ENCODE measurements at regions not wholly inside any gene's neighbourhood (a gene's known extent, or its start where the extent isn't known, plus 50 kb on each side); places are given as distances from the start of the nearest gene placed in this dataset.
"Not testable (repeated sequence)": the region's sequence is repeated elsewhere in the genome, so short reads cannot be mapped to it uniquely, and the experiment has no call there.

GRCh38 chr3:174442302-174442682, 416.8 kb upstream of the NAALADL2 start:
- 43% methylated on average over 4 of the region's 4 CpGs for WGBS
- no peak overlapping the region for H3K27ac ChIP-seq (ENCODE audit: low read depth)
- no peak overlapping the region for H3K4me3 ChIP-seq (ENCODE audit: low read depth, low read length)

GRCh38 chr3:174444391-174444790, 414.7 kb upstream of the NAALADL2 start:
- DNase-seq (ENCODE audit: extremely low spot score) = no peak
- Histone ChIP-seq H3K36me3 (ENCODE audit: insufficient read depth) (no peaks in the 10 kb centered on the region), H3K4me1 (ENCODE audit: insufficient read depth) (no peaks in the 10 kb centered on the region), H3K27ac (ENCODE audit: low read depth) (no peak overlapping the region), H3K4me3 (ENCODE audit: low read depth, low read length) (no peak overlapping the region)
- WGBS = 91% methylated on average over 3 of the region's 3 CpGs

More at GRCh38 chr3:174442302-174442682, 416.8 kb upstream of the NAALADL2 start:
- peak; percentile 5 for DNase-seq (ENCODE audit: extremely low spot score)
- H3K36me3 ChIP-seq (ENCODE audit: insufficient read depth) = no peaks in the 10 kb centered on the region
- H3K4me1 ChIP-seq (ENCODE audit: insufficient read depth) = no peaks in the 10 kb centered on the region

GRCh38 chr3:174457758-174458157, 401.4 kb upstream of the NAALADL2 start:
- H3K36me3 ChIP-seq (ENCODE audit: insufficient read depth) = no peaks in the 10 kb centered on the region
- no peak overlapping the region for H3K27ac ChIP-seq (ENCODE audit: low read depth)
- H3K4me1 ChIP-seq (ENCODE audit: insufficient read depth) = no peaks in the 10 kb centered on the region
- H3K4me3 ChIP-seq (ENCODE audit: low read depth, low read length) = no peak overlapping the region
- WGBS = 93% methylated on average over 5 of the region's 5 CpGs
- no peak for DNase-seq (ENCODE audit: extremely low spot score)

GRCh38 chr3:174460831-174461230, 398.3 kb upstream of the NAALADL2 start:
- no peak for DNase-seq (ENCODE audit: extremely low spot score)
- WGBS = 47% methylated on average over 1 of the region's 1 CpG
- H3K36me3 ChIP-seq (ENCODE audit: insufficient read depth) = no peaks in the 10 kb centered on the region
- no peak overlapping the region for H3K27ac ChIP-seq (ENCODE audit: low read depth)
- no peaks in the 10 kb centered on the region for H3K4me1 ChIP-seq (ENCODE audit: insufficient read depth)
- H3K4me3 ChIP-seq (ENCODE audit: low read depth, low read length) = no peak overlapping the region

GRCh38 chr3:174462916-174463315, 396.2 kb upstream of the NAALADL2 start:
- no peak overlapping the region for H3K27ac ChIP-seq (ENCODE audit: low read depth)
- H3K4me1 ChIP-seq (ENCODE audit: insufficient read depth) = no peaks in the 10 kb centered on the region
- no peaks in the 10 kb centered on the region for H3K36me3 ChIP-seq (ENCODE audit: insufficient read depth)
- DNase-seq (ENCODE audit: extremely low spot score) = no peak
- no peak overlapping the region for H3K4me3 ChIP-seq (ENCODE audit: low read depth, low read length)

- WGBS = 86% methylated on average over 3 of the region's 3 CpGs
- Histone ChIP-seq H3K27ac (ENCODE audit: low read depth) (no peak overlapping the region), H3K4me1 (ENCODE audit: insufficient read depth) (no peaks in the 10 kb centered on the region), H3K36me3 (ENCODE audit: insufficient read depth) (no peaks in the 10 kb centered on the region), H3K4me3 (ENCODE audit: low read depth, low read length) (no peak overlapping the region)
- DNase-seq (ENCODE audit: extremely low spot score) = no peak
These were observed 394.0 kb upstream of the NAALADL2 start for GRCh38 chr3:174465177-174465576.

- H3K4me1 ChIP-seq (ENCODE audit: insufficient read depth) = no peaks in the 10 kb centered on the region
These were observed 392.6 kb upstream of the NAALADL2 start for GRCh38 chr3:174466471-174467054.

GRCh38 chr3:174477491-174477890, 381.6 kb upstream of the NAALADL2 start:
- H3K4me1 ChIP-seq (ENCODE audit: insufficient read depth) = no peaks in the 10 kb centered on the region
- WGBS = 90% methylated on average over 1 of the region's 1 CpG
- H3K36me3 ChIP-seq (ENCODE audit: insufficient read depth) = no peaks in the 10 kb centered on the region
- no peak for DNase-seq (ENCODE audit: extremely low spot score)
- no peak overlapping the region for H3K4me3 ChIP-seq (ENCODE audit: low read depth, low read length)
- H3K27ac ChIP-seq (ENCODE audit: low read depth) = no peak overlapping the region

More at GRCh38 chr3:174466471-174467054, 392.6 kb upstream of the NAALADL2 start:
- no peak for DNase-seq (ENCODE audit: extremely low spot score)
- WGBS = 59% methylated on average over 4 of the region's 4 CpGs
- Histone ChIP-seq H3K27ac (ENCODE audit: low read depth) (no peak overlapping the region), H3K36me3 (ENCODE audit: insufficient read depth) (no peaks in the 10 kb centered on the region), H3K4me3 (ENCODE audit: low read depth, low read length) (no peak overlapping the region)

- DNase-seq (ENCODE audit: extremely low spot score) = no peak
- 96% methylated on average over 2 of the region's 2 CpGs for WGBS
These were observed 378.4 kb upstream of the NAALADL2 start for GRCh38 chr3:174480767-174481166.

GRCh38 chr3:174482541-174482940, 376.6 kb upstream of the NAALADL2 start:
- no peaks in the 10 kb centered on the region for H3K36me3 ChIP-seq (ENCODE audit: insufficient read depth)
- WGBS = 96% methylated on average over 1 of the region's 1 CpG

More at GRCh38 chr3:174480767-174481166, 378.4 kb upstream of the NAALADL2 start:
- Histone ChIP-seq H3K4me1 (ENCODE audit: insufficient read depth) (no peaks in the 10 kb centered on the region), H3K36me3 (ENCODE audit: insufficient read depth) (no peaks in the 10 kb centered on the region), H3K4me3 (ENCODE audit: low read depth, low read length) (no peak overlapping the region), H3K27ac (ENCODE audit: low read depth) (no peak overlapping the region)

GRCh38 chr3:174483254-174483653, 375.9 kb upstream of the NAALADL2 start:
- H3K36me3 ChIP-seq (ENCODE audit: insufficient read depth) = no peaks in the 10 kb centered on the region
- H3K27ac ChIP-seq (ENCODE audit: low read depth) = no peak overlapping the region
- no peak overlapping the region for H3K4me3 ChIP-seq (ENCODE audit: low read depth, low read length)
- DNase-seq (ENCODE audit: extremely low spot score) = no peak
- no peaks in the 10 kb centered on the region for H3K4me1 ChIP-seq (ENCODE audit: insufficient read depth)
- 44% methylated on average over 1 of the region's 1 CpG for WGBS

More at GRCh38 chr3:174482541-174482940, 376.6 kb upstream of the NAALADL2 start:
- Histone ChIP-seq H3K27ac (ENCODE audit: low read depth) (no peak overlapping the region), H3K4me3 (ENCODE audit: low read depth, low read length) (no peak overlapping the region), H3K4me1 (ENCODE audit: insufficient read depth) (no peaks in the 10 kb centered on the region)
- DNase-seq (ENCODE audit: extremely low spot score) = no peak

- not testable (repeated sequence) for H3K4me1 ChIP-seq (ENCODE audit: insufficient read depth); H3K4me3 ChIP-seq (ENCODE audit: low read depth, low read length); DNase-seq (ENCODE audit: extremely low spot score); H3K36me3 ChIP-seq (ENCODE audit: insufficient read depth); H3K27ac ChIP-seq (ENCODE audit: low read depth)
- WGBS = 56% methylated on average over 6 of the region's 7 CpGs
These were observed 375.3 kb upstream of the NAALADL2 start for GRCh38 chr3:174483856-174484255.

- 78% methylated on average over 2 of the region's 2 CpGs for WGBS
These were observed 370.6 kb upstream of the NAALADL2 start for GRCh38 chr3:174488527-174488926.

GRCh38 chr3:174495311-174495710, 363.8 kb upstream of the NAALADL2 start:
- DNase-seq (ENCODE audit: extremely low spot score) = no peak
- Histone ChIP-seq H3K36me3 (ENCODE audit: insufficient read depth) (no peaks in the 10 kb centered on the region), H3K4me1 (ENCODE audit: insufficient read depth) (no peaks in the 10 kb centered on the region), H3K27ac (ENCODE audit: low read depth) (no peak overlapping the region), H3K4me3 (ENCODE audit: low read depth, low read length) (no peak overlapping the region)
- WGBS = 36% methylated on average over 4 of the region's 4 CpGs

More at GRCh38 chr3:174488527-174488926, 370.6 kb upstream of the NAALADL2 start:
- no peak for DNase-seq (ENCODE audit: extremely low spot score)
- H3K27ac ChIP-seq (ENCODE audit: low read depth) = no peak overlapping the region
- H3K36me3 ChIP-seq (ENCODE audit: insufficient read depth) = no peaks in the 10 kb centered on the region
- H3K4me1 ChIP-seq (ENCODE audit: insufficient read depth) = no peaks in the 10 kb centered on the region
- no peak overlapping the region for H3K4me3 ChIP-seq (ENCODE audit: low read depth, low read length)

GRCh38 chr3:174495928-174496327, 363.2 kb upstream of the NAALADL2 start:
- H3K27ac ChIP-seq (ENCODE audit: low read depth) = no peak overlapping the region
- DNase-seq (ENCODE audit: extremely low spot score) = no peak
- 84% methylated on average over 1 of the region's 1 CpG for WGBS
- no peaks in the 10 kb centered on the region for H3K36me3 ChIP-seq (ENCODE audit: insufficient read depth)
- H3K4me3 ChIP-seq (ENCODE audit: low read depth, low read length) = no peak overlapping the region
- H3K4me1 ChIP-seq (ENCODE audit: insufficient read depth) = no peaks in the 10 kb centered on the region

Data from urinary bladder (tissue), 3 donors.